ENCODE measurements at regions not wholly inside any gene's neighbourhood (a gene's known extent, or its start where the extent isn't known, plus 50 kb on each side); places are given as distances from the start of the nearest gene placed in this dataset.
"Not testable (repeated sequence)": the region's sequence is repeated elsewhere in the genome, so short reads cannot be mapped to it uniquely, and the experiment has no call there.

DNA sequence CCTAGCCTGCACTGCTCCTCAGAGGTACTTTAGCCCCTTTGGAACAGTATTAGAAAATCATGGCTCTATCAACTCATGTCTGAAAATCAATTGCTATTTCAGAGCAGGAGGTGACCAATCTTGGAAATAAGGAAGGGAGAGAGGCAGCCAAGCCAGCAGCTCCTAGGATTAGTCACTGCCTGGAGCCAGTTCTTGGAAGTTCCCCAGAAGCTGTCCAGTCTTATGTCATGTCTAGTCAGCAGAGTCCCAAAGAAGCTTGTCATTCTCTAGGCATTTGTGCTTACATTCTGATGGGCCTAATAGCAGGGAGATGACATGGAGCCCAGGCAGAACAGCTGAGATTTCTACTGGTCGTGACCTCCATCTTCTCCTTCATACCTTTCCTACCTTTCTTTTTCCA lies 76.1 kb upstream of the PRSS12 start:
- TF ChIP-seq, protein P1, sequence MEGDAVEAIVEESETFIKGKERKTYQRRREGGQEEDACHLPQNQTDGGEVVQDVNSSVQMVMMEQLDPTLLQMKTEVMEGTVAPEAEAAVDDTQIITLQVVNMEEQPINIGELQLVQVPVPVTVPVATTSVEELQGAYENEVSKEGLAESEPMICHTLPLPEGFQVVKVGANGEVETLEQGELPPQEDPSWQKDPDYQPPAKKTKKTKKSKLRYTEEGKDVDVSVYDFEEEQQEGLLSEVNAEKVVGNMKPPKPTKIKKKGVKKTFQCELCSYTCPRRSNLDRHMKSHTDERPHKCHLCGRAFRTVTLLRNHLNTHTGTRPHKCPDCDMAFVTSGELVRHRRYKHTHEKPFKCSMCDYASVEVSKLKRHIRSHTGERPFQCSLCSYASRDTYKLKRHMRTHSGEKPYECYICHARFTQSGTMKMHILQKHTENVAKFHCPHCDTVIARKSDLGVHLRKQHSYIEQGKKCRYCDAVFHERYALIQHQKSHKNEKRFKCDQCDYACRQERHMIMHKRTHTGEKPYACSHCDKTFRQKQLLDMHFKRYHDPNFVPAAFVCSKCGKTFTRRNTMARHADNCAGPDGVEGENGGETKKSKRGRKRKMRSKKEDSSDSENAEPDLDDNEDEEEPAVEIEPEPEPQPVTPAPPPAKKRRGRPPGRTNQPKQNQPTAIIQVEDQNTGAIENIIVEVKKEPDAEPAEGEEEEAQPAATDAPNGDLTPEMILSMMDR (IDR thresholded peaks at IDR 0.05; ENCODE audit: low read length), result not testable (repeated sequence)
- not testable (repeated sequence) for TF ChIP-seq EZH2 (IDR thresholded peaks at IDR 0.05; ENCODE audit: borderline replicate concordance, low read length)

All from OCI-LY1 (cell line).